GM12892 (cell line): ENCODE measurements at regions not wholly inside any gene's neighbourhood (a gene's known extent, or its start where the extent isn't known, plus 50 kb on each side); places are given as distances from the start of the nearest gene placed in this dataset.

Experiments used
- POLR2A ChIP-seq: IDR thresholded peaks from 2 replicates; pipeline ENCODE4 v1.6.1; 2011; ENCODE audit warnings: low read depth, low read length, control low read depth
- POLR2AphosphoS5 ChIP-seq: IDR thresholded peaks from 2 replicates; pipeline ENCODE4 v1.6.1; 2011; ENCODE audit warnings: low read depth, low read length, control low read depth

GRCh38 chr14:76946753-76947077, 81.8 kb downstream of the IRF2BPL start:
- TF ChIP-seq POLR2AphosphoS5 (no peak), POLR2A (no peak)
